Astrocyte (in vitro differentiated cells and primary cell): ENCODE measurements at regions not wholly inside any gene's neighbourhood (a gene's known extent, or its start where the extent isn't known, plus 50 kb on each side); places are given as distances from the start of the nearest gene placed in this dataset.

ENCODE experiments used
- DNase-seq: peaks from one replicate; pipeline ENCODE4 v3.0.0-alpha.2; 2010; ENCODE audit warnings: low read depth
- FAIRE-seq: peaks from 2 replicates; lab custom pipeline; 2011; peaks lifted over from hg19 to GRCh38; lab: Jason Lieb, UNC
- H2AFZ ChIP-seq: 2 replicates; pipeline ENCODE4 v1.6.0; 2012; ENCODE audit warnings: low read depth, low read length, inconsistent platforms
- H3K27ac ChIP-seq: 2 replicates; pipeline ENCODE4 v1.5.1; 2011; ENCODE audit warnings: low read depth, low read length, inconsistent platforms
- H3K27me3 ChIP-seq: 2 replicates; pipeline ENCODE4 v1.6.0; 2011; ENCODE audit warnings: low read length, inconsistent platforms; ENCODE audit not compliant: insufficient read depth
- H3K36me3 ChIP-seq: 2 replicates; pipeline ENCODE4 v1.5.1; 2011; ENCODE audit warnings: low read length, inconsistent platforms; ENCODE audit not compliant: insufficient read depth
- H3K4me1 ChIP-seq: 2 replicates; pipeline ENCODE4 v1.5.1; 2011; ENCODE audit warnings: low read length, inconsistent platforms; ENCODE audit not compliant: insufficient read depth
- H3K4me2 ChIP-seq: 2 replicates; pipeline ENCODE4 v1.6.0; 2012; ENCODE audit warnings: low read length, inconsistent platforms
- H3K4me3 ChIP-seq: 2 replicates; pipeline ENCODE4 v1.5.1; 2011; ENCODE audit warnings: low read depth, mild to moderate bottlenecking, low read length, inconsistent platforms; ENCODE audit not compliant: insufficient read depth
- H3K79me2 ChIP-seq: 2 replicates; pipeline ENCODE4 v1.6.0; 2012; ENCODE audit warnings: mild to moderate bottlenecking, low read length, inconsistent platforms; ENCODE audit not compliant: insufficient read depth
- H3K9ac ChIP-seq: 2 replicates; pipeline ENCODE4 v1.6.0; 2012; ENCODE audit warnings: mild to moderate bottlenecking, low read length, inconsistent platforms
- H3K9me3 ChIP-seq: 2 replicates; pipeline ENCODE4 v1.5.1; 2012; ENCODE audit warnings: low read depth, mild to moderate bottlenecking, low read length, inconsistent platforms; ENCODE audit not compliant: insufficient read depth
- H4K20me1 ChIP-seq: 2 replicates; pipeline ENCODE4 v1.6.0; 2012; ENCODE audit warnings: low read length, inconsistent platforms; ENCODE audit not compliant: insufficient read depth
- H3K27ac Mint-ChIP-seq: one replicate; pipeline ENCODE4 v1.8.0; 2021; ENCODE audit warnings: mild to moderate bottlenecking, mixed read lengths; ENCODE audit not compliant: unreplicated experiment
- H3K27me3 Mint-ChIP-seq: one replicate; pipeline ENCODE4 v1.8.0; 2021; ENCODE audit warnings: low read depth, mixed read lengths; ENCODE audit not compliant: unreplicated experiment
- H3K36me3 Mint-ChIP-seq: one replicate; pipeline ENCODE4 v1.8.0; 2021; ENCODE audit warnings: low read depth, mixed read lengths; ENCODE audit not compliant: unreplicated experiment
- H3K4me1 Mint-ChIP-seq: one replicate; pipeline ENCODE4 v1.8.0; 2021; ENCODE audit warnings: low read depth, mixed read lengths; ENCODE audit not compliant: unreplicated experiment
- H3K4me3 Mint-ChIP-seq: one replicate; pipeline ENCODE4 v1.8.0; 2021; ENCODE audit warnings: mild to moderate bottlenecking, moderate library complexity, mixed read lengths; ENCODE audit not compliant: unreplicated experiment
- H3K9me3 Mint-ChIP-seq: one replicate; pipeline ENCODE4 v1.8.0; 2021; ENCODE audit warnings: mild to moderate bottlenecking, mixed read lengths; ENCODE audit not compliant: unreplicated experiment
- EZH2 ChIP-seq: IDR thresholded peaks from 2 replicates; pipeline ENCODE4 v1.6.1; 2012; ENCODE audit warnings: mild to moderate bottlenecking, low read length, inconsistent platforms; ENCODE audit not compliant: insufficient read depth
- TF ChIP-seq, protein P1 (sequence below): IDR thresholded peaks from 2 replicates; pipeline ENCODE4 v1.5.1; 2011; ENCODE audit warnings: low read depth, mild to moderate bottlenecking, inconsistent platforms, low read length, moderate library complexity; ENCODE audit not compliant: insufficient read depth

DNA sequence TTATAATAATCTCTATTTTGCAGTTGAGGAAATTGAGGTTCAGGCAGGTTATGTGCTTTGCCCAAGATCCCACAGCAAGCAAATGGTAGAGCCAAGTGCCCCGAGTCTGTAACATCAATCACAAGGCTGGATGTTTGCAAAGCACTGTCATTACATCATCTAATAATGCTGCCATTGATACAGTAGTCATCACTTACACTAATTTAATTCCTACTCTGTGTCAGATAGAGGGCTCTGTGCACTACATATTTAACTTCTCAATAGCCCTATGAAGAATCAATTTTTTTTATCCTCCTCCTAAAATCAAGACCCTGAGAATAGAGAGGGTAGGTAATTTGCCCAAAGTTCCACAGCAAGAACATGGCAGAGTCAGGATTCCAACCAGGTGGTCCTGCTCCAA, 178.1 kb upstream of the VASH1 start:
- no peaks in the 10 kb centered on the region for H3K36me3 ChIP-seq
- H3K27ac Mint-ChIP-seq = no peak overlapping the region
- no peaks in the 10 kb centered on the region for H3K79me2 ChIP-seq
- H2AFZ ChIP-seq = no peak overlapping the region
- no peaks in the 10 kb centered on the region for H3K4me1 Mint-ChIP-seq
- H3K27me3 Mint-ChIP-seq = peaks cover 8% of the 10 kb centered on the region
- no peak overlapping the region for H3K9ac ChIP-seq
- TF ChIP-seq, protein P1, sequence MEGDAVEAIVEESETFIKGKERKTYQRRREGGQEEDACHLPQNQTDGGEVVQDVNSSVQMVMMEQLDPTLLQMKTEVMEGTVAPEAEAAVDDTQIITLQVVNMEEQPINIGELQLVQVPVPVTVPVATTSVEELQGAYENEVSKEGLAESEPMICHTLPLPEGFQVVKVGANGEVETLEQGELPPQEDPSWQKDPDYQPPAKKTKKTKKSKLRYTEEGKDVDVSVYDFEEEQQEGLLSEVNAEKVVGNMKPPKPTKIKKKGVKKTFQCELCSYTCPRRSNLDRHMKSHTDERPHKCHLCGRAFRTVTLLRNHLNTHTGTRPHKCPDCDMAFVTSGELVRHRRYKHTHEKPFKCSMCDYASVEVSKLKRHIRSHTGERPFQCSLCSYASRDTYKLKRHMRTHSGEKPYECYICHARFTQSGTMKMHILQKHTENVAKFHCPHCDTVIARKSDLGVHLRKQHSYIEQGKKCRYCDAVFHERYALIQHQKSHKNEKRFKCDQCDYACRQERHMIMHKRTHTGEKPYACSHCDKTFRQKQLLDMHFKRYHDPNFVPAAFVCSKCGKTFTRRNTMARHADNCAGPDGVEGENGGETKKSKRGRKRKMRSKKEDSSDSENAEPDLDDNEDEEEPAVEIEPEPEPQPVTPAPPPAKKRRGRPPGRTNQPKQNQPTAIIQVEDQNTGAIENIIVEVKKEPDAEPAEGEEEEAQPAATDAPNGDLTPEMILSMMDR = no peak
- TF ChIP-seq EZH2 = no peak
- peaks cover 7% of the 10 kb centered on the region for H3K9me3 Mint-ChIP-seq
- no peaks in the 10 kb centered on the region for H3K9me3 ChIP-seq
- no peak overlapping the region for H3K4me3 Mint-ChIP-seq
- no peaks in the 10 kb centered on the region for H4K20me1 ChIP-seq
- no peak overlapping the region for H3K27ac ChIP-seq
- H3K4me3 ChIP-seq = no peak overlapping the region
- H3K4me1 ChIP-seq = no peaks in the 10 kb centered on the region
- H3K36me3 Mint-ChIP-seq = no peaks in the 10 kb centered on the region
- no peak overlapping the region for H3K4me2 ChIP-seq
- FAIRE-seq (no peak), DNase-seq (no peak)
- no peaks in the 10 kb centered on the region for H3K27me3 ChIP-seq

GRCh38 chr14:76583805-76584204, 177.5 kb upstream of the VASH1 start:
- peaks cover 7% of the 10 kb centered on the region for H3K9me3 Mint-ChIP-seq
- no peak overlapping the region for H2AFZ ChIP-seq
- H3K27ac Mint-ChIP-seq = no peak overlapping the region
- DNase-seq = no peak
- H3K9me3 ChIP-seq = no peaks in the 10 kb centered on the region
- no peaks in the 10 kb centered on the region for H3K36me3 ChIP-seq
- no peaks in the 10 kb centered on the region for H3K79me2 ChIP-seq
- no peak for FAIRE-seq
- no peak overlapping the region for H3K4me3 ChIP-seq
- no peak overlapping the region for H3K9ac ChIP-seq
- H4K20me1 ChIP-seq = no peaks in the 10 kb centered on the region
- peaks cover 8% of the 10 kb centered on the region for H3K27me3 Mint-ChIP-seq
- H3K4me2 ChIP-seq = no peak overlapping the region
- no peak for TF ChIP-seq EZH2
- TF ChIP-seq, protein P1 = no peak
- H3K36me3 Mint-ChIP-seq = no peaks in the 10 kb centered on the region
- H3K27ac ChIP-seq = no peak overlapping the region
- H3K4me1 ChIP-seq = no peaks in the 10 kb centered on the region
- H3K4me3 Mint-ChIP-seq = no peak overlapping the region
- no peaks in the 10 kb centered on the region for H3K4me1 Mint-ChIP-seq
- no peaks in the 10 kb centered on the region for H3K27me3 ChIP-seq

DNA sequence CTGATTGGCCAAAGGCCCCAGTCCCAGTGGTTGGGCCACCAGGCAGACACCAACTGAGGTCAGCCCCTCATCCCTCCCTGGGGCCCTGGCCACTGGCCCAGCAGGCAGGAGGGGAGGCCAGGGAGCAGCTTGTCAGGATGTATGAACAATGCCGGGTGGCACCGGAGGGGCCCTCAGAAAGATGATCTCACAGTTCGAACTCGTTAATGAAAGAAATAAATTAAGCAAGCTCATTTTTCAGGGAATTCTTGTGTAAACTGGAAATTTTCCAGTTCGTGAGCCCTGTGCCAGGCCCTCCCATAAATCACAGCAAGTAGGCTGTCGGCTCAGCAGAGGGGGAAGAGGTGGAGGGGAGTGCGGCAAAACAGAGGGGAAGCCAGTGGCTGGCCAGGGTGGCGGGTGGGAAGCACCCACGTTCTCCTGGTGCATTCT, 177.0 kb upstream of the VASH1 start:
- no peaks in the 10 kb centered on the region for H4K20me1 ChIP-seq
- FAIRE-seq = no peak
- no peaks in the 10 kb centered on the region for H3K4me1 ChIP-seq
- no peak overlapping the region for H3K4me2 ChIP-seq
- peak overlapping the region; percentile 18 for H2AFZ ChIP-seq
- H3K9me3 Mint-ChIP-seq = peaks cover 7% of the 10 kb centered on the region
- peaks cover 8% of the 10 kb centered on the region for H3K27me3 Mint-ChIP-seq
- TF ChIP-seq EZH2 = no peak
- TF ChIP-seq, protein P1 = no peak
- no peaks in the 10 kb centered on the region for H3K9me3 ChIP-seq
- H3K4me3 ChIP-seq = no peak overlapping the region
- H3K36me3 ChIP-seq = no peaks in the 10 kb centered on the region
- no peak overlapping the region for H3K27ac Mint-ChIP-seq
- no peak for DNase-seq
- no peaks in the 10 kb centered on the region for H3K27me3 ChIP-seq
- H3K4me3 Mint-ChIP-seq = no peak overlapping the region
- H3K4me1 Mint-ChIP-seq = no peaks in the 10 kb centered on the region
- no peaks in the 10 kb centered on the region for H3K79me2 ChIP-seq
- H3K27ac ChIP-seq = no peak overlapping the region
- H3K36me3 Mint-ChIP-seq = no peaks in the 10 kb centered on the region
- H3K9ac ChIP-seq = no peak overlapping the region
